Natural killer cell (primary cell): ENCODE measurements at regions not wholly inside any gene's neighbourhood (a gene's known extent, or its start where the extent isn't known, plus 50 kb on each side); places are given as distances from the start of the nearest gene placed in this dataset.

Source experiments
- ATAC-seq, 3 donors: fragments of 150-1000 bp in 2 of 3; fragments of 200-7000 bp in 1 of 3; cut with Tn5 transposase; 1 replicate in 1 of 3; 2 replicates in 2 of 3; pipeline ENCODE4 v1.10.0; 2021; ENCODE audit warnings: mild to moderate bottlenecking in 2 of 3, moderate library complexity in 2 of 3
- DNase-seq, 2 donors: peaks; one replicate each; pipeline versions ENCODE4 v3.0.0 to v3.0.0-alpha.2; 2013 to 2021; ENCODE audit warnings: mixed read lengths in 1 of 2
- H3K27ac ChIP-seq: one replicate; pipeline ENCODE4 v1.5.1; 2013; ENCODE audit warnings: mild to moderate bottlenecking, low read length
- H3K27me3 ChIP-seq: one replicate; pipeline ENCODE4 v1.6.1; 2013; ENCODE audit warnings: low read length; ENCODE audit not compliant: control insufficient read depth, insufficient read depth
- H3K36me3 ChIP-seq: one replicate; pipeline ENCODE4 v1.6.1; 2013; ENCODE audit warnings: low read length; ENCODE audit not compliant: control insufficient read depth, insufficient read depth
- H3K4me1 ChIP-seq: one replicate; pipeline ENCODE4 v1.6.1; 2013; ENCODE audit warnings: low read length; ENCODE audit not compliant: control insufficient read depth, insufficient read depth
- H3K4me3 ChIP-seq: one replicate; pipeline ENCODE4 v1.5.1; 2013; ENCODE audit warnings: low read length
- H3K9me3 ChIP-seq: one replicate; pipeline ENCODE4 v1.6.1; 2013; ENCODE audit warnings: low read length; ENCODE audit not compliant: control insufficient read depth, insufficient read depth
- H3K27ac Mint-ChIP-seq, 2 donors: one replicate each; pipeline ENCODE4 v1.8.0; 2022; ENCODE audit warnings: mild to moderate bottlenecking in 2 of 2, mixed read lengths in 2 of 2, moderate library complexity in 1 of 2
- H3K27me3 Mint-ChIP-seq, 2 donors: one replicate each; pipeline ENCODE4 v1.8.0; 2022; ENCODE audit warnings: low read depth in 2 of 2, mixed read lengths in 2 of 2
- H3K36me3 Mint-ChIP-seq: one replicate; pipeline ENCODE4 v1.8.0; 2022; ENCODE audit warnings: mixed read lengths
- H3K4me1 Mint-ChIP-seq, 2 donors: one replicate each; pipeline ENCODE4 v1.8.0; 2022; ENCODE audit warnings: mixed read lengths in 2 of 2
- H3K4me3 Mint-ChIP-seq: one replicate; pipeline ENCODE4 v1.8.0; 2022; ENCODE audit warnings: mild to moderate bottlenecking, moderate library complexity, mixed read lengths
- H3K9me3 Mint-ChIP-seq, 2 donors: one replicate each; pipeline ENCODE4 v1.8.0; 2022; ENCODE audit warnings: mixed read lengths in 2 of 2
- WGBS: methylation state at CpG from one replicate; pipeline ENCODE4 v1.1.7; 2013; ENCODE audit warnings: missing lambda C conversion rate; ENCODE audit not compliant: insufficient coverage; 5-methylcytosine and 5-hydroxymethylcytosine counted together
- intact Hi-C: fragments of 100-400 bp; cut with micrococcal nuclease; formaldehyde crosslinking; loops from one replicate; pipeline ENCODE4 v1.14.2; 2022
- TF ChIP-seq, protein P1 (sequence below): fragments of 200-600 bp; IDR thresholded peaks from one replicate; pipeline ENCODE4 v1.8.0; 2022; ENCODE audit warnings: antibody characterized with exemption

DNA sequence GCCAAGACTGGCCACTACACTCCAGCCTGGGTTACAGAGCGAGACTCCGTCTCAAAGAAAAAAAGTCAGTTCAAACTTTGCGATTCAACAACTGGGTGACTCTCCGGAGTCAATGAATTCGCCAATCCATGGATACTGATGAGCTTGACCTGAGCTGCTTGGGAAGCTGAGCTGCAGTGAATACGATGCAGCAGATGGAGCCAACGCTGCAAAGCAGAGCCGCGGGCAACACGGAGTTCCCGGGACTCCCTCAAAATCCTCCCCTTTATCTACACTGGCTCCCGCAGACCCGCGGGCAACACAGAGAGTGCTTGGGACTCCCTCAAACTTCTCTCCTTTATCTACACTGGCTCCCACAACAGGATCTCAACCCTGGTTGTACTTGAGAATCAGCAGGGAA is 62.6 kb upstream of the SALL4 start:
- ATAC-seq (no peak), DNase-seq (no peak)
- no peaks in the 10 kb centered on the region for H3K9me3 ChIP-seq
- H3K4me1 ChIP-seq, result no peaks in the 10 kb centered on the region
- no peaks in the 10 kb centered on the region for H3K36me3 ChIP-seq
- H3K27me3 Mint-ChIP-seq, result peaks cover 3 to 4% of the 10 kb centered on the region in 2 donors
- no peaks in the 10 kb centered on the region for H3K27me3 ChIP-seq
- no peaks in the 10 kb centered on the region for H3K4me1 Mint-ChIP-seq
- H3K4me3 ChIP-seq, result no peak overlapping the region
- no peak overlapping the region for H3K4me3 Mint-ChIP-seq
- intact Hi-C loops, result no loop called here
- H3K27ac ChIP-seq, result no peak overlapping the region
- H3K9me3 Mint-ChIP-seq, result no peaks in the 10 kb centered on the region
- H3K36me3 Mint-ChIP-seq, result no peaks in the 10 kb centered on the region
- H3K27ac Mint-ChIP-seq, result no peak overlapping the region
- TF ChIP-seq, protein P1, sequence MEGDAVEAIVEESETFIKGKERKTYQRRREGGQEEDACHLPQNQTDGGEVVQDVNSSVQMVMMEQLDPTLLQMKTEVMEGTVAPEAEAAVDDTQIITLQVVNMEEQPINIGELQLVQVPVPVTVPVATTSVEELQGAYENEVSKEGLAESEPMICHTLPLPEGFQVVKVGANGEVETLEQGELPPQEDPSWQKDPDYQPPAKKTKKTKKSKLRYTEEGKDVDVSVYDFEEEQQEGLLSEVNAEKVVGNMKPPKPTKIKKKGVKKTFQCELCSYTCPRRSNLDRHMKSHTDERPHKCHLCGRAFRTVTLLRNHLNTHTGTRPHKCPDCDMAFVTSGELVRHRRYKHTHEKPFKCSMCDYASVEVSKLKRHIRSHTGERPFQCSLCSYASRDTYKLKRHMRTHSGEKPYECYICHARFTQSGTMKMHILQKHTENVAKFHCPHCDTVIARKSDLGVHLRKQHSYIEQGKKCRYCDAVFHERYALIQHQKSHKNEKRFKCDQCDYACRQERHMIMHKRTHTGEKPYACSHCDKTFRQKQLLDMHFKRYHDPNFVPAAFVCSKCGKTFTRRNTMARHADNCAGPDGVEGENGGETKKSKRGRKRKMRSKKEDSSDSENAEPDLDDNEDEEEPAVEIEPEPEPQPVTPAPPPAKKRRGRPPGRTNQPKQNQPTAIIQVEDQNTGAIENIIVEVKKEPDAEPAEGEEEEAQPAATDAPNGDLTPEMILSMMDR, result no peak
- 93% methylated on average over 14 of the region's 14 CpGs for WGBS

- 91% methylated on average over 8 of the region's 8 CpGs for WGBS
- Mint-ChIP-seq H3K27ac (no peak overlapping the region), H3K4me3 (no peak overlapping the region), H3K4me1 (no peaks in the 10 kb centered on the region), H3K9me3 (no peaks in the 10 kb centered on the region), H3K27me3 (peaks cover 3 to 4% of the 10 kb centered on the region in 2 donors), H3K36me3 (no peaks in the 10 kb centered on the region)
- Histone ChIP-seq H3K27ac (no peak overlapping the region), H3K27me3 (no peaks in the 10 kb centered on the region), H3K4me1 (no peaks in the 10 kb centered on the region), H3K4me3 (no peak overlapping the region), H3K36me3 (no peaks in the 10 kb centered on the region), H3K9me3 (no peaks in the 10 kb centered on the region)
- DNase-seq (no peak), ATAC-seq (no peak)
- TF ChIP-seq, protein P1, result no peak
- intact Hi-C loops, result no loop called here
These were observed 60.5 kb upstream of the SALL4 start for GRCh38 chr20:51862796-51863195.

DNA sequence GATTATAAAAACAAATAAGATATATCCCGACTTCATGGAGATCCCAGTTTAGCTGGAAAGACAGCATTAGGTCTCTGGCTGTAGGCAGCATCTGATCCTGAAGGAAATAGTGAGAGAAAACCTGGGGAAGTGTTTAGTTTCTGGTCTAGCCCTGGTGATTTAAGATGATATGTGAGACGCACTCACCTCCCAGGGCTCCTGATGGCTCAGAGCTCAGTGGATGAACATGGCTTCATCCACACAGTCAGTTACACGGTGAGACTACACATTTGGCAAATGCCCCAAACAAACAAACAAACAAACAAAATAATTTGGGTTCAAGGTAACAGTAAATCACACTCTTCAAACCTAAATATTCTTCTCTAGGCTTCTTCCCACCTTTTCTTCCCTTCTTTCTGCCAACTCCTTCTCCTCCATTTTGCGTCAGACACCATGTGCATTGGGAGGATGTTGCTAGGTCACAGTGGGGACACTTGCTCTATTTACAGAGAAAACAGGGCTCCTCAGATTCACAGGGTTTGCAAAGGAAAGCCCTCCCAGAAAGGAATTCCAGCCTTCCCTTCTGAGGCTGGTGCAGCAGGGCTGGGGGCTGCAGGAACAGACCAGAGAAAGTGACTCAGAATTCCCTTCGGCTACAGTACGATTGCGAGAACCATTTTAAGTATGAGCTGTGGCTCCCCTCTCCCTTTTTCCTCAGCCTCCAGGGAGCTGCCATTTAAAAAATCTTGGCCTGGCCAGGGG is 59.6 kb upstream of the SALL4 start:
- no peaks in the 10 kb centered on the region for H3K4me1 ChIP-seq
- WGBS, result 88% methylated on average over 7 of the region's 7 CpGs
- no peak overlapping the region for H3K4me3 Mint-ChIP-seq
- no peaks in the 10 kb centered on the region for H3K36me3 Mint-ChIP-seq
- H3K4me3 ChIP-seq, result no peak overlapping the region
- H3K27ac Mint-ChIP-seq, result no peak overlapping the region
- H3K36me3 ChIP-seq, result no peaks in the 10 kb centered on the region
- H3K27me3 Mint-ChIP-seq, result peaks cover 3 to 4% of the 10 kb centered on the region in 2 donors
- no peak overlapping the region for H3K27ac ChIP-seq
- ATAC-seq (no peak), DNase-seq (no peak)
- H3K4me1 Mint-ChIP-seq, result no peaks in the 10 kb centered on the region
- H3K9me3 ChIP-seq, result no peaks in the 10 kb centered on the region
- TF ChIP-seq, protein P1, result no peak
- no peaks in the 10 kb centered on the region for H3K27me3 ChIP-seq
- no peaks in the 10 kb centered on the region for H3K9me3 Mint-ChIP-seq
- intact Hi-C loops, result no loop called here
